ENCODE measurements at regions not wholly inside any gene's neighbourhood (a gene's known extent, or its start where the extent isn't known, plus 50 kb on each side); places are given as distances from the start of the nearest gene placed in this dataset.

DNA sequence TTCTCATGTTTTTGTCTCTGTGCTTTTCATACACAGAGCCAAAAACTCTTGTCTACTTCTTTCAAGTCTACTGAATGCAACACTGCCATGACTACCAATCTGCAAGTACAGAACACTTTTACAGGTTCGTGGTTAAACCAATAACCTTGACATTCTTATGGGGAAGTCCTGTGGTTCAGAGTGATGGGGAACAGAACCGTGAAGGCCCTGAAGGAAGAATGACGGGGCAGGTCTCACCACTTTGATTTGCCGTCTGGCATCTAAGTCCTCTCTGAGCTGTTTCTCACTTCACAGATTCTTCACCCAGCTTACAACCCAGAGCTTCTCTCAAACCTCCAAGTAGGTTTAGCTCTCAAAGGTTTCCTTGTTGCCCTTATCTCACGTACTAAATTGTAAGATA is 117.5 kb upstream of the SNTG2 start:
- Histone ChIP-seq H3K27me3 (ENCODE audit: control insufficient read depth in 3 of 3, insufficient read depth in 3 of 3, low read length in 3 of 3) (peaks cover 0 to 9% (median 0%) of the 10 kb centered on the region in 3 donors), H3K9me3 (ENCODE audit: control insufficient read depth in 3 of 3, low read length in 3 of 3) (no peaks in the 10 kb centered on the region), H3K9ac (ENCODE audit: low read depth in 1 of 3, low read length in 3 of 3) (no peak overlapping the region), H3K4me1 (ENCODE audit: control insufficient read depth in 3 of 3, insufficient read depth in 3 of 3, low read length in 3 of 3) (peaks cover 6 to 14% (median 6%) of the 10 kb centered on the region in 3 donors), H3K36me3 (ENCODE audit: control insufficient read depth in 3 of 3, insufficient read depth in 3 of 3, low read length in 3 of 3) (no peaks in the 10 kb centered on the region), H3K4me3 (ENCODE audit: low read length in 3 of 3) (no peak overlapping the region), H3K27ac (ENCODE audit: low read depth, low read length) (no peak overlapping the region)

DNA sequence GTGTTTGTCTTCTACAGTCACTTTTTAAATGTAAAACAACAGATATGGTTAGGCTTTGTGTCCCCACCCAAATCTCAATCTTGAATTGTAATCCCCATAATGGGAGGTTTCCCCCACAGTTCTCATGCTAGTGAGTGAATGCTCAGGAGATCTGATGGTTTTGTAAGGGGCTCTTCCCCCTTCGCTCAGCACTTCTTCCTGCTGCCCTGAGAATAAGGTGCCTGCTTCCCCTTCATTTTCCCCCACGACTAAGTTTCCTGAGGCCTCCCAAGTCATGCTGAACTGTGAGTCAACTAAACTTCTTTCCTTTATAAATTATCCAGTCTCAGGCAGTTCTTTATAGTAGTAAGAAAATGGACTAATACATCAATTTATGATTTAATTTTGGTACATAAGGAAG is 118.0 kb upstream of the SNTG2 start:
- H3K27ac ChIP-seq (ENCODE audit: low read depth, low read length) = no peak overlapping the region
- no peak overlapping the region for H3K9ac ChIP-seq (ENCODE audit: low read depth in 1 of 3, low read length in 3 of 3)
- H3K4me1 ChIP-seq (ENCODE audit: control insufficient read depth in 3 of 3, insufficient read depth in 3 of 3, low read length in 3 of 3) = peaks cover 6 to 14% (median 6%) of the 10 kb centered on the region in 3 donors
- no peaks in the 10 kb centered on the region for H3K36me3 ChIP-seq (ENCODE audit: control insufficient read depth in 3 of 3, insufficient read depth in 3 of 3, low read length in 3 of 3)
- H3K27me3 ChIP-seq (ENCODE audit: control insufficient read depth in 3 of 3, insufficient read depth in 3 of 3, low read length in 3 of 3) = peaks cover 0 to 9% (median 0%) of the 10 kb centered on the region in 3 donors
- no peaks in the 10 kb centered on the region for H3K9me3 ChIP-seq (ENCODE audit: control insufficient read depth in 3 of 3, low read length in 3 of 3)
- H3K4me3 ChIP-seq (ENCODE audit: low read length in 3 of 3) = no peak overlapping the region

DNA sequence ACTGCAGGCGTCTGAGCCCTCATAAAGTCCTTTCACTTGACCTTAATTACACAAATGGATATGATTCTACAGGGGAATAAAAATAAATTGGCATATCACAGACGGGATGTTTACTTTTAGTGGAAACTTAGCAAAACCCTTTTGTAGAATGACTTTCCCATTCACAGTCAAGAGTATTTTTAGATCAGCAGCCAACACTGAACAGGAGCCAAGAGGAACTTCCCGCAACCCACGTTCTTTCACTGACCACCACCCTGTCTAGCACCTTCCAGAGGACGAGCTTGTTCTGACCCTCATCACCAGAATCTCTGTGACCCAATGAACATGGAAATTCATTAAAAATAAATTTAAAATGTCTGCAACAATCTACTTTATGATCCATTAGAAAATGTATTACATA is 119.0 kb upstream of the SNTG2 start:
- Histone ChIP-seq H3K4me1 (ENCODE audit: control insufficient read depth in 3 of 3, insufficient read depth in 3 of 3, low read length in 3 of 3) (peaks cover 6 to 14% (median 6%) of the 10 kb centered on the region in 3 donors), H3K27ac (ENCODE audit: low read depth, low read length) (no peak overlapping the region), H3K4me3 (ENCODE audit: low read length in 3 of 3) (no peak overlapping the region), H3K9me3 (ENCODE audit: control insufficient read depth in 3 of 3, low read length in 3 of 3) (no peaks in the 10 kb centered on the region), H3K27me3 (ENCODE audit: control insufficient read depth in 3 of 3, insufficient read depth in 3 of 3, low read length in 3 of 3) (peaks cover 0 to 9% (median 0%) of the 10 kb centered on the region in 3 donors), H3K9ac (ENCODE audit: low read depth in 1 of 3, low read length in 3 of 3) (no peak overlapping the region), H3K36me3 (ENCODE audit: control insufficient read depth in 3 of 3, insufficient read depth in 3 of 3, low read length in 3 of 3) (no peaks in the 10 kb centered on the region)

DNA sequence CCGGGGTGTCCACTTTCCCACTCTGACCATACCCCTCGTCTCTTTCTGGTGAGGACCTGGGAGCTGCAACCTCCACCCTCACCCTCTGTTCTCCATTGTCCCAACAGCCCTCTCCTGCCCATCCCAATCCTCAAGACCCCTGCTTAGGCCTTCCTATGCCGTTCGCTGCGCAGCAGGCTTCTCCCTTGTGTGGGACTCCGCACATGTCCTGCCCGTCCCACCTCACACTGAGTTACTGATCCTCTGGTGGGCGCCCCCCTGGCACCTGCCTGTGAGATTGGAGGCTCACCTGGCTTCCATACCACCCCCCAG is 119.5 kb upstream of the SNTG2 start:
- Histone ChIP-seq H3K4me1 (ENCODE audit: control insufficient read depth in 3 of 3, insufficient read depth in 3 of 3, low read length in 3 of 3) (peaks cover 6 to 14% (median 6%) of the 10 kb centered on the region in 3 donors), H3K4me3 (ENCODE audit: low read length in 3 of 3) (no peak overlapping the region), H3K9me3 (ENCODE audit: control insufficient read depth in 3 of 3, low read length in 3 of 3) (no peaks in the 10 kb centered on the region), H3K27me3 (ENCODE audit: control insufficient read depth in 3 of 3, insufficient read depth in 3 of 3, low read length in 3 of 3) (peaks cover 0 to 9% (median 0%) of the 10 kb centered on the region in 3 donors), H3K36me3 (ENCODE audit: control insufficient read depth in 3 of 3, insufficient read depth in 3 of 3, low read length in 3 of 3) (no peaks in the 10 kb centered on the region), H3K27ac (ENCODE audit: low read depth, low read length) (no peak overlapping the region), H3K9ac (ENCODE audit: low read depth in 1 of 3, low read length in 3 of 3) (no peak overlapping the region)

DNA sequence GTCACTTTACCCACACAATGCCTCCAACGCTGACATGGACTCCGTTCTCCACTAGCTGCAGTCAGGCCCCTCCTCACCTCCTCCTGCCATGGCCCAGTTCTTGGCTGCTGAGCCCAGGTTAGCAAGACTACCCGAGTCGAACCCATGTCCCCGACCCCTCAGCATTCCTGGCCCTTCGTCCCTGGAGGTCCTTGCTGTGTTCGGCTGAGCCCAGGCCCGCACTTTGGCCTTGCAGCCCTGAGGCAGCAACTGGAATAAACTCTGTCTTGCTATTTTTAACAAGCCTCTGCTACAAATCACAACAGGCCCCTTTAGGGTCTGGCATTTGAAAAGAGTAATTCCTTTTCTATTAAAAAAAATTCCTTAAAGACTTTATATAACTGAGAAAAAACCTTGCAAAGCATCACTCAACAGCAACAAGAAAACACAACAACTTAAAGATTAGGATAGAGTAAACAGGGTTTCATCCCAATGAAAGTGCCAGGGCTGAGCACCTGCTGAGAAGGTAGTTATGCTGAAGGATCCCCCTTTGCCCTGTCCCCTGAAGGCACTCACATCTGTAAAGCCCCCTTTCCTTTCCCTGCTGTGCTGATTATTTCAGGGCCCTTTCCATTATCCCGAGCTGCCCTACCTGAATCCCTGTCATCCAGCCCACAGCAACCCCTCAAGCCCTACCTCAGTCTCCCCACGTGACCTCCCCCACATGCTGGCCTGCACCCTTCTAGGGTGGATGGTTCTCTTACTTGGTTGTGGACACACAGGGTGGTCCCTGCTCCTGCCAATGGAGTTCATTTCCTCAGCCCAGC is 120.0 kb upstream of the SNTG2 start:
- Histone ChIP-seq H3K27me3 (ENCODE audit: control insufficient read depth in 3 of 3, insufficient read depth in 3 of 3, low read length in 3 of 3) (peaks cover 0 to 9% (median 0%) of the 10 kb centered on the region in 3 donors), H3K27ac (ENCODE audit: low read depth, low read length) (no peak overlapping the region), H3K9me3 (ENCODE audit: control insufficient read depth in 3 of 3, low read length in 3 of 3) (no peaks in the 10 kb centered on the region), H3K4me1 (ENCODE audit: control insufficient read depth in 3 of 3, insufficient read depth in 3 of 3, low read length in 3 of 3) (peaks cover 6 to 14% (median 6%) of the 10 kb centered on the region in 3 donors), H3K36me3 (ENCODE audit: control insufficient read depth in 3 of 3, insufficient read depth in 3 of 3, low read length in 3 of 3) (no peaks in the 10 kb centered on the region), H3K9ac (ENCODE audit: low read depth in 1 of 3, low read length in 3 of 3) (no peak overlapping the region), H3K4me3 (ENCODE audit: low read length in 3 of 3) (no peak overlapping the region)

DNA sequence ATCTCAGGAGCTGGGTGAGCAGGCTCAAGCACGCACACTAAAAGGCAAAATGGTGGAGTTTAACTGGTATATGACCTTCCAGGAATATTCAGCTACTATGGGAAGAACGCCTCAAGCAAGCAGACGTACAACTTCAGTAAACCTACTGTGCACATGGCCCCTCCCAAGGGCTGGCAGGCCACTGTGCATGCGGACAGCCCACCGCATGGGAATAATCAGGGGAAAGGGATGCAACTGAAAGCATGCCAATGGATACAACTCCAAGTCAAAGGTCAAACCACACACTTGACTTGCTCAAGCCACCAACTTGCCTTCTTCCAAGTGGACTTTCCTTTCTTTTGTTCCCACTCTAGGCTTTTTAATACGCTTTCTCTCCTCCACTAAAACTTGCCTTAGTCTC is 121.6 kb upstream of the SNTG2 start:
- Histone ChIP-seq H3K27ac (ENCODE audit: low read depth, low read length) (no peak overlapping the region), H3K36me3 (ENCODE audit: control insufficient read depth in 3 of 3, insufficient read depth in 3 of 3, low read length in 3 of 3) (no peaks in the 10 kb centered on the region), H3K27me3 (ENCODE audit: control insufficient read depth in 3 of 3, insufficient read depth in 3 of 3, low read length in 3 of 3) (peaks cover 0 to 4% (median 0%) of the 10 kb centered on the region in 3 donors), H3K9ac (ENCODE audit: low read depth in 1 of 3, low read length in 3 of 3) (no peak overlapping the region), H3K4me1 (ENCODE audit: control insufficient read depth in 3 of 3, insufficient read depth in 3 of 3, low read length in 3 of 3) (peaks cover 6 to 14% (median 6%) of the 10 kb centered on the region in 3 donors), H3K4me3 (ENCODE audit: low read length in 3 of 3) (no peak overlapping the region), H3K9me3 (ENCODE audit: control insufficient read depth in 3 of 3, low read length in 3 of 3) (no peaks in the 10 kb centered on the region)

DNA sequence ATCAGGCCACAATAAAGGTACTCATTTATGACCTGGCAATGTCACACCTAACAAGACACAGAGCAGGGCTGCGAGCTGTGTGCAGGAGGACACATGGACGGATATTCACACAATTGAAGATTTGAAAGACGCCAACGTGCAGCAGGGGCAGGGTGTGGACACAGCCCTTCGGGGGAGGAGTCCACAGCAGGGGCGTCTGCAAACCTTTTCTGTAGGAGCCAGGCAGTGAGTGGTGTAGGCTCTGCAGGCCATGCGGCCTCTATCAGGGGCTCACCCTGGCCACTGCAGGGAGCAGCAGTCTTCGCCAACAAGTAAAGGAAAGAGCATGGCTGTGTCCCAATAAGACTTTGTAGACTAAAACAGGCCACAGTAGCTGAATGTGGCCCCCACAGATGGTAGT is 125.7 kb upstream of the SNTG2 start:
- H3K4me3 ChIP-seq (ENCODE audit: low read length in 3 of 3) = no peak overlapping the region
- peaks cover 0 to 5% (median 0%) of the 10 kb centered on the region in 3 donors for H3K27me3 ChIP-seq (ENCODE audit: control insufficient read depth in 3 of 3, insufficient read depth in 3 of 3, low read length in 3 of 3)
- H3K36me3 ChIP-seq (ENCODE audit: control insufficient read depth in 3 of 3, insufficient read depth in 3 of 3, low read length in 3 of 3) = no peaks in the 10 kb centered on the region
- peaks cover 0 to under 1% (median 0%) of the 10 kb centered on the region in 3 donors for H3K4me1 ChIP-seq (ENCODE audit: control insufficient read depth in 3 of 3, insufficient read depth in 3 of 3, low read length in 3 of 3)
- no peak overlapping the region for H3K27ac ChIP-seq (ENCODE audit: low read depth, low read length)
- H3K9me3 ChIP-seq (ENCODE audit: control insufficient read depth in 3 of 3, low read length in 3 of 3) = peaks cover 0 to 2% (median 0%) of the 10 kb centered on the region in 3 donors
- H3K9ac ChIP-seq (ENCODE audit: low read depth in 1 of 3, low read length in 3 of 3) = no peak overlapping the region

DNA sequence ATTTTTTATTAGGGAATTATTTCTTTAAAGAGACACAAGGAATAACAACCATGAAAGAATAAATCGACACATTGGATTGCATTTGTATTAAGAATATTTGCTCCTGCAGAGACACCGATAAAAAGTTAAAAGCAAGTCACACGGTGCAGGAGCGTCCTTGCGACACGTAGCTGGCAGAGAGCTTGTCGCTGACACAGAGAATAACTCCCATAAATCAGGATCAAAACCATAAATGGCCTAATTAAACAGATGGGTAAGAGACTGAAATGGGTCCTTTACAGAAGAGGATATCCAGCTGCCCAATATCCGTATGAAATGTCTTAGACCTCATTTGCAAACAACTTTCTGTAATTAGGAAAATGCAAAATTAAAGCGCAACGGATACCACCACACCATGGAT is 126.1 kb upstream of the SNTG2 start:
- H3K9ac ChIP-seq (ENCODE audit: low read depth in 1 of 3, low read length in 3 of 3) = no peak overlapping the region
- H3K4me3 ChIP-seq (ENCODE audit: low read length in 3 of 3) = no peak overlapping the region
- no peaks in the 10 kb centered on the region for H3K4me1 ChIP-seq (ENCODE audit: control insufficient read depth in 3 of 3, insufficient read depth in 3 of 3, low read length in 3 of 3)
- no peak overlapping the region for H3K27ac ChIP-seq (ENCODE audit: low read depth, low read length)
- H3K9me3 ChIP-seq (ENCODE audit: control insufficient read depth in 3 of 3, low read length in 3 of 3) = peaks cover 0 to 2% (median 0%) of the 10 kb centered on the region in 3 donors
- no peaks in the 10 kb centered on the region for H3K36me3 ChIP-seq (ENCODE audit: control insufficient read depth in 3 of 3, insufficient read depth in 3 of 3, low read length in 3 of 3)
- H3K27me3 ChIP-seq (ENCODE audit: control insufficient read depth in 3 of 3, insufficient read depth in 3 of 3, low read length in 3 of 3) = peaks cover 0 to 5% (median 0%) of the 10 kb centered on the region in 3 donors

DNA sequence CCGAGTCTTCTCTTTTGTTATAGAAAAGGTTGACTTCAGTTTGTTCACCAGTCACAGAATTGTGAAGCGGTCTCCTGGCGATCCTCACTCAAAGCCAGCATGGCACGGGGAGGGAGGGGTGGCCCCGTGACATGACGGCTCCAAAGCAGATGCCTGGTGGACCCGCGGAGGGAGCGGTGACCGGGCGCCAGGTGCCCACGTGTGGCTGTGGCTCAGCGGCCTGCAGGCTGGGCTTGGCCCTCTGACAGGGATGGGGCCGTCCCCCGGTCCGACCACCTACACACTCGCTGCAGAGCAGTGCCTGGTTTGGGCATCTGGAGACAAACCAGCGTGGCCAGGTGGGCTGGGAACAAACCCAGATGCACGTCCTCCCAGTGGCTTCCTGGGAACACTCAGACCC is 129.1 kb upstream of the SNTG2 start:
- Histone ChIP-seq H3K4me1 (ENCODE audit: control insufficient read depth in 3 of 3, insufficient read depth in 3 of 3, low read length in 3 of 3) (no peaks in the 10 kb centered on the region), H3K27ac (ENCODE audit: low read depth, low read length) (no peak overlapping the region), H3K4me3 (ENCODE audit: low read length in 3 of 3) (no peak overlapping the region), H3K9ac (ENCODE audit: low read depth in 1 of 3, low read length in 3 of 3) (no peak overlapping the region), H3K27me3 (ENCODE audit: control insufficient read depth in 3 of 3, insufficient read depth in 3 of 3, low read length in 3 of 3) (peaks cover 0 to 5% (median 2%) of the 10 kb centered on the region in 3 donors), H3K36me3 (ENCODE audit: control insufficient read depth in 3 of 3, insufficient read depth in 3 of 3, low read length in 3 of 3) (no peaks in the 10 kb centered on the region), H3K9me3 (ENCODE audit: control insufficient read depth in 3 of 3, low read length in 3 of 3) (peaks cover 0 to 2% (median 0%) of the 10 kb centered on the region in 3 donors)

DNA sequence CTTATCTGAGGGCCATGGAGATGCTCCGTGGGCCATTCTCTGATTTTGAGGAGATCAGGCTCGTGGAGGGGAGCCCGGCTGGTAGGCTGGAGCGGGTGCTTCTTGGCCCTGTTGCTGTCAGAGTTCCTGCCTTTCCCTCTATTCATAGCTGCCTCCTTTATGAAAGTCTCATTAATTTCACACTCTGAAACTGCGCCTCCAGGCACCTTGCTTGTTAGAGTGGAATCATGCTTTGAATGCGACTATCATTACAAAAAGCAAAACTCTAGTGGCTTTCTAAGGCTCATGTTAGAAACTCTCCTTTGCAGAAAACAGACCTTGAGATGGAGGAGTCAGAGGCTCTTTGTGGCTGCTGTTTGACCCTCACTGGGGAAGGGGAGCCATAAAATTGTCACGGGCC is 131.0 kb upstream of the SNTG2 start:
- H3K36me3 ChIP-seq (ENCODE audit: control insufficient read depth in 3 of 3, insufficient read depth in 3 of 3, low read length in 3 of 3) = no peaks in the 10 kb centered on the region

More for the DNA sequence above, 131.0 kb upstream of the SNTG2 start:
- Histone ChIP-seq H3K9ac (ENCODE audit: low read depth in 1 of 3, low read length in 3 of 3) (no peak overlapping the region), H3K9me3 (ENCODE audit: control insufficient read depth in 3 of 3, low read length in 3 of 3) (peaks cover 0 to 2% (median 0%) of the 10 kb centered on the region in 3 donors), H3K4me1 (ENCODE audit: control insufficient read depth in 3 of 3, insufficient read depth in 3 of 3, low read length in 3 of 3) (no peaks in the 10 kb centered on the region), H3K4me3 (ENCODE audit: low read length in 3 of 3) (no peak overlapping the region), H3K27me3 (ENCODE audit: control insufficient read depth in 3 of 3, insufficient read depth in 3 of 3, low read length in 3 of 3) (peaks cover 0 to 5% (median 2%) of the 10 kb centered on the region in 3 donors), H3K27ac (ENCODE audit: low read depth, low read length) (no peak overlapping the region)
